Pancreas (tissue), 10 donors: ENCODE measurements at regions not wholly inside any gene's neighbourhood (a gene's known extent, or its start where the extent isn't known, plus 50 kb on each side); places are given as distances from the start of the nearest gene placed in this dataset.

Source experiments
- ATAC-seq, 4 donors: fragments of 200-7000 bp; cut with Tn5 transposase; one replicate each; pipeline versions ENCODE4 v1.8.0 to v1.9.1; 2020; ENCODE audit warnings: mild to moderate bottlenecking in 4 of 4, moderate library complexity in 4 of 4
- DNase-seq, 6 donors: peaks; one replicate each; pipeline ENCODE4 v3.0.0-alpha.2; 2020
- FAIRE-seq: peaks from 2 replicates; lab custom pipeline; 2012; peaks lifted over from hg19 to GRCh38; lab: Jason Lieb, UNC
- H3K27ac ChIP-seq, 4 donors: fragments of 200-600 bp; sonication (generic); 1 replicate in 3 of 4; 2 replicates in 1 of 4; pipeline versions ENCODE4 v1.5.0 to v1.8.0; 2020
- H3K27me3 ChIP-seq, 4 donors: fragments of 200-600 bp; one replicate each; pipeline ENCODE4 v1.8.0; 2021
- H3K36me3 ChIP-seq, 3 donors: fragments of 200-600 bp; sonication (generic) in 1 of 3; one replicate each; pipeline versions ENCODE4 v1.5.0 to v1.8.0; 2020 to 2021
- H3K4me1 ChIP-seq, 3 donors: fragments of 200-600 bp; one replicate each; pipeline ENCODE4 v1.8.0; 2021
- H3K4me3 ChIP-seq, 4 donors: fragments of 200-600 bp; sonication (generic) in 2 of 4; one replicate each; pipeline versions ENCODE4 v1.5.0 to v1.8.0; 2020 to 2021
- H3K9me3 ChIP-seq, 4 donors: fragments of 200-600 bp; one replicate each; pipeline ENCODE4 v1.8.0; 2021
- CTCF ChIP-seq, 4 donors: fragments of 200-600 bp; sonication (generic) in 3 of 4; IDR thresholded peaks; one replicate each; pipeline versions ENCODE4 v1.5.0 to v1.8.0; 2021; ENCODE audit warnings: antibody characterized with exemption in 4 of 4
- WGBS, 2 donors: extraction: QIAGEN DNeasy Blood & Tissue Kit; methylation state at CpG; one replicate each; pipeline ENCODE4 v1.1.7; 2013; 5-methylcytosine and 5-hydroxymethylcytosine counted together
- intact Hi-C, 3 donors: fragments of 100-400 bp; cut with DNase I; formaldehyde crosslinking; loops; one replicate each; pipeline versions ENCODE4 v1.11.1 to v1.14.2; 2022
- donor health status: healthy with polysubstance abuse.
- donor health status: DM: no; HTN: no; CAD: no; lungs with moderate emphysema.
- donor health status: DM: no; HTN: no; CAD: no.
- donor health status: control.
- donor health status: control.
- donor health status: Bipolar disorder and iron deficiency.
- donor health status: DM: yes; HTN: yes; CAD: no.
- donor health status: DM: no; HTN: no; CAD: no.
- donor health status: DM: no; HTN: no; CAD: no.
- donor health status: DM: yes; HTN: yes; CAD: no.

- no peak for FAIRE-seq
- intact Hi-C loops = no loop called here
Observed at GRCh38 chr14:23864861-23865260, 88.7 kb upstream of the DHRS4 start.

GRCh38 chr14:23865502-23865901, 88.1 kb upstream of the DHRS4 start:
- FAIRE-seq (no peak), ATAC-seq (no peak)
- whole genome bisulfite sequencing, 2 donors = 79 to 81% methylated on average over 2 of the region's 2 CpGs

More at GRCh38 chr14:23864861-23865260, 88.7 kb upstream of the DHRS4 start:
- ATAC-seq (no peak), DNase-seq (no peak)
- no peaks in the 10 kb centered on the region for H3K27me3 ChIP-seq
- H3K4me3 ChIP-seq = no peak overlapping the region
- H3K27ac ChIP-seq = no peak overlapping the region
- H3K4me1 ChIP-seq = peaks cover 0 to 6% (median 5%) of the 10 kb centered on the region in 3 donors
- no peak for TF ChIP-seq CTCF (IDR thresholded peaks at IDR 0.05)
- 39 to 44% methylated on average over 3 of the region's 3 CpGs for WGBS, 2 donors
- H3K36me3 ChIP-seq = no peaks in the 10 kb centered on the region
- H3K9me3 ChIP-seq = no peaks in the 10 kb centered on the region

GRCh38 chr14:23866269-23866668, 87.3 kb upstream of the DHRS4 start:
- H3K27me3 ChIP-seq = no peaks in the 10 kb centered on the region
- H3K4me3 ChIP-seq = no peak overlapping the region
- H3K27ac ChIP-seq = no peak overlapping the region
- peaks cover 0 to 4% (median 3%) of the 10 kb centered on the region in 3 donors for H3K4me1 ChIP-seq
- H3K9me3 ChIP-seq = no peaks in the 10 kb centered on the region
- no peak for FAIRE-seq
- no peak for DNase-seq
- intact Hi-C loops = no loop called here
- ATAC-seq = no peak
- no peaks in the 10 kb centered on the region for H3K36me3 ChIP-seq
- TF ChIP-seq CTCF (IDR thresholded peaks at IDR 0.05) = no peak
- WGBS, 2 donors = 66 to 74% methylated on average over 6 of the region's 6 CpGs

More at GRCh38 chr14:23865502-23865901, 88.1 kb upstream of the DHRS4 start:
- DNase-seq = no peak
- Histone ChIP-seq H3K36me3 (no peaks in the 10 kb centered on the region), H3K9me3 (no peaks in the 10 kb centered on the region), H3K27me3 (no peaks in the 10 kb centered on the region), H3K4me1 (peaks cover 0 to 6% (median 5%) of the 10 kb centered on the region in 3 donors), H3K4me3 (no peak overlapping the region), H3K27ac (no peak overlapping the region)
- TF ChIP-seq CTCF (IDR thresholded peaks at IDR 0.05) = no peak
- intact Hi-C loops = no loop called here

GRCh38 chr14:23869078-23869719, 84.4 kb upstream of the DHRS4 start:
- no peaks in the 10 kb centered on the region for H3K4me1 ChIP-seq
- TF ChIP-seq CTCF (IDR thresholded peaks at IDR 0.05) = no peak
- no peak overlapping the region for H3K4me3 ChIP-seq
- H3K27me3 ChIP-seq = no peaks in the 10 kb centered on the region
- H3K27ac ChIP-seq = no peak overlapping the region
- FAIRE-seq (no peak), DNase-seq (no peak), ATAC-seq (no peak)
- 91 to 96% methylated on average over 2 of the region's 2 CpGs for WGBS, 2 donors
- no peaks in the 10 kb centered on the region for H3K36me3 ChIP-seq
- intact Hi-C loops = no loop called here
- H3K9me3 ChIP-seq = no peaks in the 10 kb centered on the region

GRCh38 chr14:23876160-23876750, 77.3 kb upstream of the DHRS4 start:
- no peak for ATAC-seq
- DNase-seq = no peak
- FAIRE-seq = no peak
- no peak for TF ChIP-seq CTCF (IDR thresholded peaks at IDR 0.05)
- Histone ChIP-seq H3K27ac (no peak overlapping the region), H3K4me1 (no peaks in the 10 kb centered on the region), H3K9me3 (no peaks in the 10 kb centered on the region), H3K27me3 (no peaks in the 10 kb centered on the region), H3K36me3 (no peaks in the 10 kb centered on the region), H3K4me3 (no peak overlapping the region)
- 87 to 99% methylated on average over 3 of the region's 3 CpGs for WGBS, 2 donors
- intact Hi-C loops = no loop called here
